ENCODE measurements at regions not wholly inside any gene's neighbourhood (a gene's known extent, or its start where the extent isn't known, plus 50 kb on each side); places are given as distances from the start of the nearest gene placed in this dataset.

DNA sequence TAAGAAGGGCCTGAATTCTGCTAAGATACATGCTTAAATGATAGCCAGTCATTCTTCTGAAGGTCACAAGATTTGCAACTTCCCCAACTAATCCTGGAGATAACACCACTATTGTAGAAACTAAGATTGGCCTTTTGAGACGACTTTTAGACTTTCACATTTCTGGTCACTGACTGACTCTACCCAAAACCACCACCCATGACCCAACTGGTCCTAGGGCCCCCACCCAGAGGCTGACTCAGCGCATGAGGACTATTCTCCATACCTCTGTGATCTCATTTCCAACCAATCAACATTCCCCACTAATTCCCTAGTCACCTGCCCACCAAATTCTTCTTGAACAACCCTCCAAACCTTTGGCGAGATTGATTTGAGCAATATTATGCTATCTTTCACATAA, 1299.0 kb downstream of the CDH11 start:
- TF ChIP-seq, protein P1, sequence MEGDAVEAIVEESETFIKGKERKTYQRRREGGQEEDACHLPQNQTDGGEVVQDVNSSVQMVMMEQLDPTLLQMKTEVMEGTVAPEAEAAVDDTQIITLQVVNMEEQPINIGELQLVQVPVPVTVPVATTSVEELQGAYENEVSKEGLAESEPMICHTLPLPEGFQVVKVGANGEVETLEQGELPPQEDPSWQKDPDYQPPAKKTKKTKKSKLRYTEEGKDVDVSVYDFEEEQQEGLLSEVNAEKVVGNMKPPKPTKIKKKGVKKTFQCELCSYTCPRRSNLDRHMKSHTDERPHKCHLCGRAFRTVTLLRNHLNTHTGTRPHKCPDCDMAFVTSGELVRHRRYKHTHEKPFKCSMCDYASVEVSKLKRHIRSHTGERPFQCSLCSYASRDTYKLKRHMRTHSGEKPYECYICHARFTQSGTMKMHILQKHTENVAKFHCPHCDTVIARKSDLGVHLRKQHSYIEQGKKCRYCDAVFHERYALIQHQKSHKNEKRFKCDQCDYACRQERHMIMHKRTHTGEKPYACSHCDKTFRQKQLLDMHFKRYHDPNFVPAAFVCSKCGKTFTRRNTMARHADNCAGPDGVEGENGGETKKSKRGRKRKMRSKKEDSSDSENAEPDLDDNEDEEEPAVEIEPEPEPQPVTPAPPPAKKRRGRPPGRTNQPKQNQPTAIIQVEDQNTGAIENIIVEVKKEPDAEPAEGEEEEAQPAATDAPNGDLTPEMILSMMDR (IDR thresholded peaks at IDR 0.05) = no peak
- TF ChIP-seq POLR2A (IDR thresholded peaks at IDR 0.05) = no peak

Data from prostate gland (tissue), 2 donors.